Esophagus squamous epithelium (tissue), 5 donors: ENCODE measurements at regions not wholly inside any gene's neighbourhood (a gene's known extent, or its start where the extent isn't known, plus 50 kb on each side); places are given as distances from the start of the nearest gene placed in this dataset.

Experiments used
- DNase-seq: peaks from one replicate; lab custom pipeline; 2025; lab: John Stamatoyannopoulos, UW
- H3K27ac ChIP-seq, 4 donors: fragments of 200-600 bp; sonication (generic); one replicate each; pipeline ENCODE4 v1.5.1; 2016 to 2019; ENCODE audit warnings: mild to moderate bottlenecking in 1 of 4
- H3K27me3 ChIP-seq, 4 donors: fragments of 200-600 bp; sonication (generic); 1 replicate in 3 of 4; 2 replicates in 1 of 4; pipeline versions ENCODE4 v1.5.1 to v1.6.0; 2017 to 2021; ENCODE audit warnings: antibody characterized with exemption in 1 of 4
- H3K36me3 ChIP-seq, 3 donors: fragments of 200-600 bp; sonication (generic); one replicate each; pipeline ENCODE4 v1.5.1; 2016 to 2019
- H3K4me1 ChIP-seq, 3 donors: fragments of 200-600 bp; sonication (generic); one replicate each; pipeline ENCODE4 v1.5.1; 2017 to 2019
- H3K4me3 ChIP-seq, 4 donors: fragments of 200-600 bp; sonication (generic); 1 replicate in 3 of 4; 2 replicates in 1 of 4; pipeline ENCODE4 v1.5.1; 2016 to 2019; ENCODE audit warnings: mild to moderate bottlenecking in 2 of 4, moderate library complexity in 1 of 4
- H3K9me3 ChIP-seq, 3 donors: fragments of 200-600 bp; sonication (generic); one replicate each; pipeline ENCODE4 v1.5.1; 2016 to 2019
- POLR2A ChIP-seq, 4 donors: fragments of 450-650 bp; IDR thresholded peaks; one replicate each; pipeline ENCODE4 v1.6.1; 2017; ENCODE audit warnings: antibody characterized with exemption in 4 of 4, mild to moderate bottlenecking in 4 of 4, moderate library complexity in 3 of 4
- WGBS, 2 donors: methylation state at CpG; one replicate each; pipeline ENCODE4 v1.1.5; 2018; 5-methylcytosine and 5-hydroxymethylcytosine counted together
- intact Hi-C: fragments of 100-400 bp; cut with DNase I; formaldehyde crosslinking; loops from one replicate; pipeline ENCODE4 v1.15.0; 2022
- TF ChIP-seq, protein P1 (sequence below), 6 experiments: fragments of 450-650 bp in 4 of 6; fragments of 200-600 bp in 2 of 6; sonication (generic) in 2 of 6; IDR thresholded peaks; one replicate each; pipeline ENCODE4 v1.5.1; 2016 to 2019; ENCODE audit warnings: antibody characterized with exemption in 6 of 6, mild to moderate bottlenecking in 4 of 6, moderate library complexity in 4 of 6
- donor health status: DM: yes; HTN: yes; CAD: no.

DNA sequence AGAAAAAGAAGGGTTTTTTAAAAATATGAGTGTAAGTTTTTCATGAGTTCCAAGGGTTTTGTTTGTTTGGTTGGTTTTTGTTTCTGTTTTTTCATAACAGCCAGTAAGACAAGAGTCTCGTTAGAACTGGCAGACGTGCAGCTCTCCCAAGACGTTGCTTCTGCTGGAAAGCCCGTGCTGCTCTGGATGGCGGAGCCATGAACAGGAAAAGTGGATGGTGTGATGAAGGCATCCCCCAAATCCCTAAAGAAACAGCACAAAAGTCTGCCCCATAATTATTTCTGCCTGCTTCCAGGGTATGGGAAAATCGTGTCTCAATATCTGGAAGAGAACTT lies 157.9 kb upstream of the BACE2 start:
- H3K36me3 ChIP-seq, result no peaks in the 10 kb centered on the region
- no peaks in the 10 kb centered on the region for H3K4me1 ChIP-seq
- intact Hi-C loops, result no loop called here
- H3K27me3 ChIP-seq, result no peaks in the 10 kb centered on the region
- DNase-seq, result no peak
- no peak overlapping the region for H3K27ac ChIP-seq
- WGBS, 2 donors, result 20 to 40% methylated on average over 5 to 6 of the region's 6 CpGs
- no peaks in the 10 kb centered on the region for H3K9me3 ChIP-seq
- TF ChIP-seq, protein P1, sequence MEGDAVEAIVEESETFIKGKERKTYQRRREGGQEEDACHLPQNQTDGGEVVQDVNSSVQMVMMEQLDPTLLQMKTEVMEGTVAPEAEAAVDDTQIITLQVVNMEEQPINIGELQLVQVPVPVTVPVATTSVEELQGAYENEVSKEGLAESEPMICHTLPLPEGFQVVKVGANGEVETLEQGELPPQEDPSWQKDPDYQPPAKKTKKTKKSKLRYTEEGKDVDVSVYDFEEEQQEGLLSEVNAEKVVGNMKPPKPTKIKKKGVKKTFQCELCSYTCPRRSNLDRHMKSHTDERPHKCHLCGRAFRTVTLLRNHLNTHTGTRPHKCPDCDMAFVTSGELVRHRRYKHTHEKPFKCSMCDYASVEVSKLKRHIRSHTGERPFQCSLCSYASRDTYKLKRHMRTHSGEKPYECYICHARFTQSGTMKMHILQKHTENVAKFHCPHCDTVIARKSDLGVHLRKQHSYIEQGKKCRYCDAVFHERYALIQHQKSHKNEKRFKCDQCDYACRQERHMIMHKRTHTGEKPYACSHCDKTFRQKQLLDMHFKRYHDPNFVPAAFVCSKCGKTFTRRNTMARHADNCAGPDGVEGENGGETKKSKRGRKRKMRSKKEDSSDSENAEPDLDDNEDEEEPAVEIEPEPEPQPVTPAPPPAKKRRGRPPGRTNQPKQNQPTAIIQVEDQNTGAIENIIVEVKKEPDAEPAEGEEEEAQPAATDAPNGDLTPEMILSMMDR (IDR thresholded peaks at IDR 0.05), result no peak
- TF ChIP-seq POLR2A (IDR thresholded peaks at IDR 0.05), result no peak
- H3K4me3 ChIP-seq, result no peak overlapping the region

GRCh38 chr21:41011098-41011731 lies 156.7 kb upstream of the BACE2 start:
- intact Hi-C loops, result no loop called here
- Histone ChIP-seq H3K27me3 (no peaks in the 10 kb centered on the region), H3K4me1 (no peaks in the 10 kb centered on the region), H3K9me3 (no peaks in the 10 kb centered on the region), H3K27ac (no peak overlapping the region), H3K4me3 (no peak overlapping the region), H3K36me3 (no peaks in the 10 kb centered on the region)
- 67 to 68% methylated on average over 11 to 14 of the region's 16 CpGs for WGBS, 2 donors
- TF ChIP-seq, protein P1 (IDR thresholded peaks at IDR 0.05), result no peak
- no peak for TF ChIP-seq POLR2A (IDR thresholded peaks at IDR 0.05)
- no peak for DNase-seq

DNA sequence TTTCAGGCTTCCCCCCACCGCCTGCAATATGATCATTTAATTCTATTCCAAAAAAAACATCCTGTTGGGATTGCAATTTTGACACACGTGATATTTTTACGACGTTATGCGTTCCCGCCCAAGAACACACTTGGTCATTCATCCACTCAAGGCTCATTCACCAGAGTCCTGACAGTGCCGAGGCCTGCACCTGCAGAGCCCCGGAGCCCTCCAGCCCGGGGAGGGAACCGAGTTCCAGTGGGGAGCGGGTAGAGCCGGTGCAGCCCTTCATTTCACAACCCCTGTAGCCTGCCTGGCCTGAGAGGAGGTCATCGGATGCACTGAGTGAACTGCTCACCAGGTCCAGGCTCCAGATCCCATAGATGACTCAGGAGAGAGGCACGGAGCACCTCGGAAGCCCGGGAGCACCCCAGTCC lies 156.0 kb upstream of the BACE2 start:
- TF ChIP-seq, protein P1 (IDR thresholded peaks at IDR 0.05), result no peak
- no peak for TF ChIP-seq POLR2A (IDR thresholded peaks at IDR 0.05)
- Histone ChIP-seq H3K4me3 (no peak overlapping the region), H3K4me1 (no peaks in the 10 kb centered on the region), H3K27ac (no peak overlapping the region), H3K36me3 (no peaks in the 10 kb centered on the region), H3K9me3 (no peaks in the 10 kb centered on the region), H3K27me3 (no peaks in the 10 kb centered on the region)
- WGBS, 2 donors, result 81 to 88% methylated on average over 10 to 14 of the region's 16 CpGs
- intact Hi-C loops, result no loop called here
- no peak for DNase-seq

- Histone ChIP-seq H3K36me3 (no peaks in the 10 kb centered on the region), H3K4me1 (no peaks in the 10 kb centered on the region), H3K4me3 (no peak overlapping the region), H3K9me3 (no peaks in the 10 kb centered on the region), H3K27ac (no peak overlapping the region), H3K27me3 (no peaks in the 10 kb centered on the region)
- WGBS, 2 donors, result 92% methylated on average over 3 of the region's 3 CpGs
- no peak for DNase-seq
- intact Hi-C loops, result no loop called here
- TF ChIP-seq, protein P1 (IDR thresholded peaks at IDR 0.05), result no peak
- no peak for TF ChIP-seq POLR2A (IDR thresholded peaks at IDR 0.05)
Measured at GRCh38 chr21:41012425-41012824, 155.5 kb upstream of the BACE2 start.

DNA sequence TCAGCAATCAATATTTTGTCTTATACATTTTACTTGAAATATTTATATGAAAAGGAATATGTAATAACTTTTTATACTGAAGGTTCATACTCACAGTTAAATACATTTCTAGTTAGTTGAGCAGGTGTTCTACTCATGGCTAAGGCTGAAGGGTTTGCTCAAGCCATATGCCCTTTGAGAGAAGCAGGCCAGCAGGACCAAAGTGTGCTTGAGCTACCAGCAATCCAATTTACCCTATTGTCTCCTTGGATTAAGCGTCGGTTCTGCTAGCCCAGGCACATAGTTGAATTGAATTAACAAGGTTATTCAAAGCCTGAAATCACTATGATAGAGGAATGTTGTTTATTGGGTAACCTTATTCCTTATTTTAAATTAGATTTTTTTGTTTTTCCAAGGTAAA lies 151.5 kb upstream of the BACE2 start:
- Histone ChIP-seq H3K4me3 (no peak overlapping the region), H3K27me3 (no peaks in the 10 kb centered on the region), H3K27ac (no peak overlapping the region), H3K36me3 (no peaks in the 10 kb centered on the region), H3K4me1 (no peaks in the 10 kb centered on the region), H3K9me3 (no peaks in the 10 kb centered on the region)
- intact Hi-C loops, result no loop called here
- TF ChIP-seq, protein P1 (IDR thresholded peaks at IDR 0.05), result no peak
- TF ChIP-seq POLR2A (IDR thresholded peaks at IDR 0.05), result no peak
- no peak for DNase-seq
- WGBS, 2 donors, result 53 to 85% methylated on average over 2 of the region's 2 CpGs
